Brain microvascular endothelial cell (primary cell): ENCODE measurements at regions not wholly inside any gene's neighbourhood (a gene's known extent, or its start where the extent isn't known, plus 50 kb on each side); places are given as distances from the start of the nearest gene placed in this dataset.

Experiments used
- DNase-seq: peaks from one replicate; pipeline ENCODE4 v3.0.0-alpha.2; 2020
- H3K27ac ChIP-seq: fragments of 250-450 bp; sonication (Bioruptor Pico); 2 replicates; pipeline ENCODE4 v1.5.1; 2020; ENCODE audit warnings: mild to moderate bottlenecking, moderate library complexity
- H3K27me3 ChIP-seq: fragments of 250-450 bp; sonication (Bioruptor Pico); replicated peaks from 2 replicates; pipeline ENCODE4 v1.5.1; 2020; ENCODE audit warnings: mild to moderate bottlenecking
- H3K36me3 ChIP-seq: fragments of 250-450 bp; sonication (Bioruptor Pico); replicated peaks from 2 replicates; pipeline ENCODE4 v1.5.1; 2020; ENCODE audit warnings: mild to moderate bottlenecking
- H3K4me3 ChIP-seq: 2 replicates; pipeline ENCODE4 v1.5.1; 2011; ENCODE audit warnings: low read depth, mild to moderate bottlenecking, control low read depth, low read length, moderate library complexity
- in situ Hi-C: cut with HindIII; loops from 2 replicates; pipeline ENCODE4 v1.10.0; 2017; ENCODE audit warnings: low sequenced_read_pairs, low pct_ligation_motif_present
- TF ChIP-seq, protein P1 (sequence below): IDR thresholded peaks from 2 replicates; pipeline ENCODE4 v1.5.1; 2011; ENCODE audit warnings: low read depth, mild to moderate bottlenecking, moderate library complexity, low read length, control low read depth, inconsistent platforms; ENCODE audit errors: missing control alignments

DNA sequence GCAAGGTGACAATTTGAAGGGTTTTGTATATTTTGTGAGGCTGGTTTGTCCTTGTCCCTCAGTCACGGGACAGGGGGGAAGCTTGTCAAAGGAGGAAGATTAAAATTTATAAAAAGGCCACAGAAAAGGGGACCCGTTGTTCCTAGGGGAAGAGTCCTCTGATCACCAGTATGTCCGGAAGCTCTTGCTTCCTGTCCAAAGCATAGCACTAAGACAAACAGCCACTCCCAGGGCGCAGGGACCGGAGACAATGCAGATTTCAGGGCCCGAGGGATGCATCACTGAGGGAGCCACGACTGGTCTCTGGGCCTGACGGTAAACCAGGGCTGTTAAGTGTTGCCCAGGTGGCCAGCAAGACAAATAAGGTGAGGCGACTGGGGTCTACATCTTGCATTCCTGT lies 95.2 kb downstream of the MAF start:
- DNase-seq: no peak
- in situ Hi-C loops: no loop called here
- TF ChIP-seq, protein P1, sequence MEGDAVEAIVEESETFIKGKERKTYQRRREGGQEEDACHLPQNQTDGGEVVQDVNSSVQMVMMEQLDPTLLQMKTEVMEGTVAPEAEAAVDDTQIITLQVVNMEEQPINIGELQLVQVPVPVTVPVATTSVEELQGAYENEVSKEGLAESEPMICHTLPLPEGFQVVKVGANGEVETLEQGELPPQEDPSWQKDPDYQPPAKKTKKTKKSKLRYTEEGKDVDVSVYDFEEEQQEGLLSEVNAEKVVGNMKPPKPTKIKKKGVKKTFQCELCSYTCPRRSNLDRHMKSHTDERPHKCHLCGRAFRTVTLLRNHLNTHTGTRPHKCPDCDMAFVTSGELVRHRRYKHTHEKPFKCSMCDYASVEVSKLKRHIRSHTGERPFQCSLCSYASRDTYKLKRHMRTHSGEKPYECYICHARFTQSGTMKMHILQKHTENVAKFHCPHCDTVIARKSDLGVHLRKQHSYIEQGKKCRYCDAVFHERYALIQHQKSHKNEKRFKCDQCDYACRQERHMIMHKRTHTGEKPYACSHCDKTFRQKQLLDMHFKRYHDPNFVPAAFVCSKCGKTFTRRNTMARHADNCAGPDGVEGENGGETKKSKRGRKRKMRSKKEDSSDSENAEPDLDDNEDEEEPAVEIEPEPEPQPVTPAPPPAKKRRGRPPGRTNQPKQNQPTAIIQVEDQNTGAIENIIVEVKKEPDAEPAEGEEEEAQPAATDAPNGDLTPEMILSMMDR: no peak
- Histone ChIP-seq H3K4me3 (no peak overlapping the region), H3K27me3 (no peaks in the 10 kb centered on the region), H3K27ac (no peak overlapping the region), H3K36me3 (no peaks in the 10 kb centered on the region)

DNA sequence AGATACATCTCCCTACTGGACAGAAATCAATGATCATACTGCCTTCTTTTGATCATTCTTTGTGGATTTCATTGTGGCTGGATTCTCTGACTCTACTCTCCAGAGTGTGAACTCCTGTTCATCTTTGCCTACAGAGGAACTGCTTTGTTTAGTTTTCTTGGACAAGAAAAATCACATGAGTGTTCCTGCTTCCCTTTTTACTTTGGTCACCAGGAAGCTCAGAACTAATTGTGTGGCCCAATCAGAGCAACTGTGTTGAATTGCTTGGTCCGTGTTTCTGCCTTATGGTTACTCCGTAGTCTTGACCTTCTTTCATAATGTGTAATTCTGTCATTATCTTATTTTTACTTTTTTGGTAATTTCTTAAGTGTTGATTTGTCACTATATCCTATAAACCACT lies 97.0 kb downstream of the MAF start:
- TF ChIP-seq, protein P1: no peak
- Histone ChIP-seq H3K4me3 (no peak overlapping the region), H3K36me3 (no peaks in the 10 kb centered on the region), H3K27me3 (no peaks in the 10 kb centered on the region), H3K27ac (no peak overlapping the region)
- no peak for DNase-seq
- in situ Hi-C loops: no loop called here

DNA sequence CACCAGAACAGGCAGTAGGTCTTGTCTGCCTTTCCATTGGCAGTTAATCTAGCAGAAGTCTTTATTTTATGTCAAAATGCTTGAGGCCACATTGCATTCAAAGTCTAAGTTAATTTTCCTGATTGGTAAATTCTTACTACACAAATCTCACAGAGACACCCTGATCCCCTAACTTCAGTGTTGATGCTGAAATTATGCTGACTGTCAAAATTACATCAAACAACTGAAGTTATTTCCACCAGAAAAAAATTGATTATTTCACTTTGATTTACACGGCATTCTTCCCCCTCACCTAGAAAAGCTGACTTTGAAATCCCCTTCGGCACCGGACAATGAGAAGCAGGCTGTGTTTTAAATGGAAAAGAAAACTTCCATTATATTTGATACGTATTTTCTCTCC lies 99.1 kb downstream of the MAF start:
- in situ Hi-C loops: no loop called here
- H3K27ac ChIP-seq: no peak overlapping the region
- no peaks in the 10 kb centered on the region for H3K36me3 ChIP-seq
- H3K27me3 ChIP-seq: no peaks in the 10 kb centered on the region
- TF ChIP-seq, protein P1: no peak
- no peak for DNase-seq
- no peak overlapping the region for H3K4me3 ChIP-seq

DNA sequence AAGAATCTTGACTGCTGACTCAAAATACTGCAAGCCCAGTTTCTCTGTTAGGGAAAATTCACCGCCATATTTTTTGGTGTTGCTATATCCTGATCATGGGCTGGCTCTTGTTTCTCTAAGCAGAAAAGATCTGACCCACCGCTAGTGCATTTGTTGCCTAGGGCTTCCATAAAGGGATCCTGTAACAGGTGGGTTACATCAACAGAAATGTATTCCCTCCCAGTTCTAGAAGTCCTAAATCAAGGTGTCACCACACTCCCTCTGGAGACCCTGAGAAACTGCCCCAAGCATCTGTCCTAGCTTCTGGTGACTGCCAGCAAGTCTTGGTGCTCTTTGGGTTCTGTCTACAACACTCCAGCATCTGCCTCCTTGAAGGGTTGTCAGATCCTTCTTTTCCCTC lies 99.7 kb downstream of the MAF start:
- in situ Hi-C loops: no loop called here
- H3K36me3 ChIP-seq: no peaks in the 10 kb centered on the region
- TF ChIP-seq, protein P1: no peak
- no peak overlapping the region for H3K4me3 ChIP-seq
- no peak overlapping the region for H3K27ac ChIP-seq
- DNase-seq: no peak
- no peaks in the 10 kb centered on the region for H3K27me3 ChIP-seq

DNA sequence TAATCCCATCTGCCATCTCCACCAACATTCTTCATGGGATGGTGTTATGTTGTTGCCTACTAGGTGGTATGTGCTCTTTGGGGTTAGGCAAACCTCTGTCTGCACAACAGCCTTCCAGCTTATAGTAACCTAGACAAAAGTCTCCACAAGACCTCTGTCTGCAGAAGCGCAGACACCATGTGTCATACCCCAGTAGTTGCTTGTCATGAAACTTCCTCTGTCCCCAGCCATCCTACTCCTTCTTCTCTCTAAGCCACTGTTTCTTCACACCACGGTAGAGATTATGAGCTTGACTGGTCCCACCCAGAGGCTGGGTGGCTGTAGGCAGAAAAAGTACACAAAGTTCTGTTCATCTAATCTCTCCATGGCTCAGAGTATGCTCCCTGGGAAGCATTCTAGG lies 100.3 kb downstream of the MAF start:
- no peak overlapping the region for H3K4me3 ChIP-seq
- in situ Hi-C loops: no loop called here
- H3K36me3 ChIP-seq: no peaks in the 10 kb centered on the region
- TF ChIP-seq, protein P1: no peak
- no peak for DNase-seq
- H3K27me3 ChIP-seq: no peaks in the 10 kb centered on the region
- H3K27ac ChIP-seq: no peak overlapping the region

DNA sequence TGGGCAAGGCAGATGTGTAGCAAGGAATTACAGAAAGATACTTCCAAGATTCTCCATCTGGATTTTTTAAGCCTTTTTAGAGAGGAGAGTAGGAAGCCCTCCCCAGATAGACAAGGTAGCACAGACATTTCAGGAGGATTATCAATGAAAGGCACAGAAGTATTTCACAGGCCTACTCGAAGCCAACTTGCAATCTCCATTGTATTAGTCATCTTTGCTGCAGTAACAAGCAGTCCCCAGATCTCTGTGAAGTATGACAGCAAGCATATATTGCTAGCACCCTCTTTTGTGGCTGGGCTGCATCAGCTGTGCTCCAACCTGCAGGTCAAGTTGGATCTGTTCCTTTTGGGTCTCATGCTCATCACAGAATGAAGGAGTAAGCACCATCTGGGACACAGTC lies 101.6 kb downstream of the MAF start:
- TF ChIP-seq, protein P1: no peak
- in situ Hi-C loops: no loop called here
- Histone ChIP-seq H3K4me3 (no peak overlapping the region), H3K36me3 (no peaks in the 10 kb centered on the region), H3K27me3 (no peaks in the 10 kb centered on the region), H3K27ac (no peak overlapping the region)
- no peak for DNase-seq
